SK-N-MC (cell line): ENCODE measurements at regions not wholly inside any gene's neighbourhood (a gene's known extent, or its start where the extent isn't known, plus 50 kb on each side); places are given as distances from the start of the nearest gene placed in this dataset.

ENCODE experiments used
- DNase-seq: peaks from one replicate; pipeline ENCODE4 v3.0.0-alpha.2; 2011; ENCODE audit warnings: low read depth, low spot score
- H3K27ac ChIP-seq: fragments of 200-600 bp; sonication (generic); 2 replicates; pipeline ENCODE4 v1.5.1; 2016; ENCODE audit warnings: mixed run types
- H3K36me3 ChIP-seq: fragments of 200-600 bp; sonication (generic); 2 replicates; pipeline ENCODE4 v1.6.1; 2017; ENCODE audit warnings: antibody characterized with exemption, low read length, mixed read lengths; ENCODE audit not compliant: insufficient read depth
- H3K4me3 ChIP-seq: fragments of 200-600 bp; sonication (generic); 2 replicates; pipeline ENCODE4 v1.5.1; 2016
- H3K9ac ChIP-seq: fragments of 200-600 bp; sonication (generic); 2 replicates; pipeline ENCODE4 v1.8.0; 2017; ENCODE audit warnings: mixed run types, mixed read lengths; ENCODE audit not compliant: insufficient read length
- H3K9me3 ChIP-seq: fragments of 200-600 bp; sonication (generic); 2 replicates; pipeline ENCODE4 v1.6.1; 2017; ENCODE audit warnings: low read depth, mild to moderate bottlenecking, antibody characterized with exemption, low read length, moderate library complexity, mixed read lengths
- EZH2 ChIP-seq: fragments of 200-600 bp; sonication (generic); IDR thresholded peaks from one replicate; pipeline ENCODE4 v1.6.1; 2017; ENCODE audit warnings: antibody characterized with exemption
- FOXP2 ChIP-seq: optimal IDR thresholded peaks from 2 replicates; pipeline ENCODE3; 2011; ENCODE audit warnings: mild to moderate bottlenecking, moderate library complexity; ENCODE audit not compliant: insufficient read depth; ENCODE audit errors: extremely low read length, control extremely low read depth
- POLR2AphosphoS5 ChIP-seq: IDR thresholded peaks from 2 replicates; pipeline ENCODE4 v1.6.1; 2012; ENCODE audit warnings: mild to moderate bottlenecking, low read depth, low read length, borderline replicate concordance

GRCh38 chr6:95946906-95947305 lies 68.9 kb upstream of the FUT9 start:
- Histone ChIP-seq H3K4me3 (no peak overlapping the region), H3K36me3 (no peaks in the 10 kb centered on the region), H3K27ac (no peak overlapping the region), H3K9ac (no peak overlapping the region), H3K9me3 (no peaks in the 10 kb centered on the region)
- DNase-seq: no peak
- TF ChIP-seq FOXP2 (no peak), EZH2 (no peak), POLR2AphosphoS5 (no peak)

DNA sequence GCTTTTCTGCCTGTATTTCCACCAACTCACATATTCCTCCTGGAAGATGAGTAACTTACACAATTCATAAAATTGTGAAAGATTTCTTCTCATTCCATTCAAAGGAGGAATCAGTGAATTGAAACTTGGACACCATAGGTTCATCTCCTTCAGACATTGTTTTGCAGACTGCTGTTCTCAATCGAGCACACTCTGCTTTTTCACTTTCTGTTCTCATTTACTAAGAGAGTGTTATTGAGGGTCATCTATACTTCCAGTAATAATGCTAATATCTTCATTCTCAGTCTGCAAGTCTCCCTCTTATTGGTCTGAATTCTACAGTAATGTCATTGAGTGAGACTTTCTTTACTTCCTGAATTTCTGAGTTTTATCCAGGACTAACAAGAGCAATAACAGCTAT lies 67.5 kb upstream of the FUT9 start:
- H3K4me3 ChIP-seq: no peak overlapping the region
- DNase-seq: no peak
- no peak overlapping the region for H3K9ac ChIP-seq
- H3K36me3 ChIP-seq: no peaks in the 10 kb centered on the region
- no peak overlapping the region for H3K27ac ChIP-seq
- no peak for TF ChIP-seq POLR2AphosphoS5
- no peak for TF ChIP-seq FOXP2
- no peak for TF ChIP-seq EZH2
- no peaks in the 10 kb centered on the region for H3K9me3 ChIP-seq

DNA sequence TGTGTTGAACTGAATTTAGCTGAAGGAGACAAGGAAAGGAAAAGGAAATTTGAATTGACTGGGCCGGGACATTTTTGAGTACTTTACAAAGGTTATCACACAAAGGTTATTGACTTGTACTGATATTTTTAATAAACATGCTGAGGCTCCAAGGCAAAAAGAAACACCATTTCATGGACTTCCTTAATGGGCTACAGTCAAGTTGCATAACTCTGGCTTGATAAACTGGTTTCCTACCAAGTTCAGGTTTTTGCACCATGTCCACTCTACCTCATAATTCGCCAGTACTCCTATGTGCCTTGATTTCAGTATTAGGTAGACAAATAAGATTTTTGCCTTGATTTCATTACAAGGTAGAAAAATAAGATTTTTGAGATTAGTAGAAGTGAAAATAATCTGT lies 65.8 kb upstream of the FUT9 start:
- Histone ChIP-seq H3K4me3 (no peak overlapping the region), H3K9ac (no peak overlapping the region), H3K27ac (no peak overlapping the region), H3K36me3 (no peaks in the 10 kb centered on the region), H3K9me3 (no peaks in the 10 kb centered on the region)
- no peak for TF ChIP-seq POLR2AphosphoS5
- TF ChIP-seq EZH2: no peak
- no peak for DNase-seq

DNA sequence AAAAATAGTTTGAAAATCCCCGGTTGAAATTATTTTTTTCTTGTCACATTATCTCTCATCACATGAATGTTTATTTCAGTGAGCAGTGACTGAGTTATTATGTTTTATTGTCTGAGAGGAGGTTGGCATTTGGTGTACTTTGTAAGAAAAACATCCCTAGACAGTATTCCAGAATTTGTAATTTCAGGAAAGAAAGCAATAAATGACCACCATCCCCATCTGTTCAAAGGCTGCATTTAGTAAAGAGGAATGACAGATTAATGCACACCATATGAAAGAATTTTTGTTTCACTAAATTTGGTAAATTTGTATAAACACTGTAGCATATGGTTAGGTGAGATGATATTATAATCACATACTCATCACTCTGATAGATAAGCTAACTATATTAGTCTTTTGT lies 57.1 kb upstream of the FUT9 start:
- no peak overlapping the region for H3K9ac ChIP-seq
- H3K27ac ChIP-seq: no peak overlapping the region
- no peak for DNase-seq
- H3K36me3 ChIP-seq: no peaks in the 10 kb centered on the region
- TF ChIP-seq FOXP2 (no peak), POLR2AphosphoS5 (no peak)
- no peak overlapping the region for H3K4me3 ChIP-seq
- H3K9me3 ChIP-seq: no peaks in the 10 kb centered on the region

GRCh38 chr6:95959261-95959660 lies 56.5 kb upstream of the FUT9 start:
- H3K4me3 ChIP-seq: no peak overlapping the region
- no peaks in the 10 kb centered on the region for H3K9me3 ChIP-seq
- no peak for DNase-seq
- H3K27ac ChIP-seq: no peak overlapping the region
- H3K36me3 ChIP-seq: no peaks in the 10 kb centered on the region
- TF ChIP-seq EZH2: no peak
- H3K9ac ChIP-seq: no peak overlapping the region
